ENCODE measurements at regions not wholly inside any gene's neighbourhood (a gene's known extent, or its start where the extent isn't known, plus 50 kb on each side); places are given as distances from the start of the nearest gene placed in this dataset.

- DNase-seq (no peak), ATAC-seq (ENCODE audit: low read depth) (no peak)
- ChIA-PET POLR2A (no interaction called here), CTCF (no interaction called here)
- Histone ChIP-seq H3K9me3 (ENCODE audit: control extremely low read depth in 1 of 3, control insufficient read depth in 2 of 3, insufficient read depth in 1 of 3, low read length in 2 of 3) (no peaks in the 10 kb centered on the region), H3K4me1 (ENCODE audit: control insufficient read depth in 2 of 2, insufficient read depth in 2 of 2, low read length in 2 of 2) (no peaks in the 10 kb centered on the region), H3K27me3 (replicated peaks in 1 of 4; ENCODE audit: control extremely low read depth in 1 of 4, control insufficient read depth in 3 of 4, insufficient read depth in 4 of 4, low read length in 3 of 4) (no peaks in the 10 kb centered on the region), H3K79me2 (ENCODE audit: control insufficient read depth, insufficient read depth, low read length) (no peaks in the 10 kb centered on the region), H3K9ac (ENCODE audit: low read length) (no peak overlapping the region), H3K27ac (ENCODE audit: low read length in 2 of 2) (no peak overlapping the region), H4K20me1 (ENCODE audit: control insufficient read depth, insufficient read depth, low read length, poor library complexity, severe bottlenecking) (no peaks in the 10 kb centered on the region), H3K36me3 (replicated peaks in 1 of 2; ENCODE audit: control extremely low read depth in 1 of 2, control insufficient read depth in 1 of 2, extremely low read depth in 1 of 2, insufficient read depth in 2 of 2, low read length in 1 of 2) (no peaks in the 10 kb centered on the region), H2AFZ (ENCODE audit: insufficient read depth, low read depth, low read length, poor library complexity, severe bottlenecking) (no peak overlapping the region), H3K4me2 (replicated peaks; ENCODE audit: low read depth, low read length, poor library complexity, severe bottlenecking) (no peak overlapping the region), H3K4me3 (ENCODE audit: control extremely low read depth in 1 of 5, extremely low read depth in 1 of 5, insufficient read depth in 1 of 5, low read depth in 2 of 5, low read length in 4 of 5) (no peak overlapping the region)
- no peak overlapping the region for H3K4me3 Mint-ChIP-seq
- no peaks in the 10 kb centered on the region for H3K4me1 Mint-ChIP-seq
- no peaks in the 10 kb centered on the region for H3K27me3 Mint-ChIP-seq
- TF ChIP-seq EZH2 (IDR thresholded peaks at IDR 0.05; ENCODE audit: borderline replicate concordance, insufficient read depth, low read depth, low read length, poor library complexity, severe bottlenecking) (no peak), CTCF (IDR thresholded peaks at IDR 0.05) (no peak)
- intact Hi-C loops (cut with micrococcal nuclease) = no loop called here
- peaks cover 4% of the 10 kb centered on the region for H3K9me3 Mint-ChIP-seq (ENCODE audit: insufficient read depth)
- no peak overlapping the region for H3K27ac Mint-ChIP-seq
Observed at GRCh38 chr4:186857793-186858192, 134.1 kb upstream of the FAT1 start.

GRCh38 chr4:186858355-186858754 lies 134.7 kb upstream of the FAT1 start:
- no peak overlapping the region for H3K27ac Mint-ChIP-seq
- Histone ChIP-seq H3K9me3 (ENCODE audit: control extremely low read depth in 1 of 3, control insufficient read depth in 2 of 3, insufficient read depth in 1 of 3, low read length in 2 of 3) (no peaks in the 10 kb centered on the region), H3K4me3 (ENCODE audit: control extremely low read depth in 1 of 5, extremely low read depth in 1 of 5, insufficient read depth in 1 of 5, low read depth in 2 of 5, low read length in 4 of 5) (no peak overlapping the region), H3K27me3 (replicated peaks in 1 of 4; ENCODE audit: control extremely low read depth in 1 of 4, control insufficient read depth in 3 of 4, insufficient read depth in 4 of 4, low read length in 3 of 4) (no peaks in the 10 kb centered on the region), H3K79me2 (ENCODE audit: control insufficient read depth, insufficient read depth, low read length) (no peaks in the 10 kb centered on the region), H3K27ac (ENCODE audit: low read length in 2 of 2) (no peak overlapping the region), H3K36me3 (replicated peaks in 1 of 2; ENCODE audit: control extremely low read depth in 1 of 2, control insufficient read depth in 1 of 2, extremely low read depth in 1 of 2, insufficient read depth in 2 of 2, low read length in 1 of 2) (no peaks in the 10 kb centered on the region), H4K20me1 (ENCODE audit: control insufficient read depth, insufficient read depth, low read length, poor library complexity, severe bottlenecking) (no peaks in the 10 kb centered on the region), H3K4me2 (replicated peaks; ENCODE audit: low read depth, low read length, poor library complexity, severe bottlenecking) (no peak overlapping the region), H3K4me1 (ENCODE audit: control insufficient read depth in 2 of 2, insufficient read depth in 2 of 2, low read length in 2 of 2) (no peaks in the 10 kb centered on the region), H3K9ac (ENCODE audit: low read length) (no peak overlapping the region), H2AFZ (ENCODE audit: insufficient read depth, low read depth, low read length, poor library complexity, severe bottlenecking) (no peak overlapping the region)
- intact Hi-C loops (cut with micrococcal nuclease) = no loop called here
- CTCF ChIA-PET = no interaction called here
- H3K4me1 Mint-ChIP-seq = no peaks in the 10 kb centered on the region
- DNase-seq = no peak
- WGBS (ENCODE audit: insufficient coverage) = no CpG with 5 or more reads among the region's 1 CpG
- no peaks in the 10 kb centered on the region for H3K27me3 Mint-ChIP-seq
- TF ChIP-seq CTCF (IDR thresholded peaks at IDR 0.05) (no peak), EZH2 (IDR thresholded peaks at IDR 0.05; ENCODE audit: borderline replicate concordance, insufficient read depth, low read depth, low read length, poor library complexity, severe bottlenecking) (no peak)
- ATAC-seq (ENCODE audit: low read depth) = no peak
- POLR2A ChIA-PET = no interaction called here
- peaks cover 8% of the 10 kb centered on the region for H3K9me3 Mint-ChIP-seq (ENCODE audit: insufficient read depth)
- no peak overlapping the region for H3K4me3 Mint-ChIP-seq

Measured in B cell (primary cell).